ENCODE measurements at regions not wholly inside any gene's neighbourhood (a gene's known extent, or its start where the extent isn't known, plus 50 kb on each side); places are given as distances from the start of the nearest gene placed in this dataset.
A peak's percentile ranks its signal among the peaks of the same experiment; 100 is the strongest.

GRCh38 chr6:126608681-126609080, 268.8 kb downstream of the CENPW start:
- no peak for DNase-seq

GRCh38 chr6:126614642-126615504, 275.0 kb downstream of the CENPW start:
- DNase-seq: peak; percentile 53

GRCh38 chr6:126616866-126617265, 277.0 kb downstream of the CENPW start:
- no peak for DNase-seq

- DNase-seq: no peak
Measured at GRCh38 chr6:126618639-126619343, 278.9 kb downstream of the CENPW start.

- no peak for DNase-seq
Measured at GRCh38 chr6:126620719-126621118, 280.8 kb downstream of the CENPW start.

GRCh38 chr6:126625019-126625418, 285.1 kb downstream of the CENPW start:
- DNase-seq: no peak

- no peak for DNase-seq
Measured at GRCh38 chr6:126628125-126628524, 288.2 kb downstream of the CENPW start.

GRCh38 chr6:126631363-126631762, 291.4 kb downstream of the CENPW start:
- no peak for DNase-seq

- DNase-seq: no peak
Measured at GRCh38 chr6:126632271-126632670, 292.4 kb downstream of the CENPW start.

- no peak for DNase-seq
Measured at GRCh38 chr6:126633373-126633772, 293.5 kb downstream of the CENPW start.

- DNase-seq: no peak
Measured at GRCh38 chr6:126640356-126640755, 300.4 kb downstream of the CENPW start.

- no peak for DNase-seq
Measured at GRCh38 chr6:126640921-126641320, 301.0 kb downstream of the CENPW start.

GRCh38 chr6:126641641-126642040, 301.7 kb downstream of the CENPW start:
- DNase-seq: no peak

- no peak for DNase-seq
Measured at GRCh38 chr6:126643352-126643751, 303.4 kb downstream of the CENPW start.

GRCh38 chr6:126650931-126651330, 311.0 kb downstream of the CENPW start:
- DNase-seq: no peak

- DNase-seq: peak; percentile 29
Measured at GRCh38 chr6:126657561-126658175, 317.8 kb downstream of the CENPW start.

- no peak for DNase-seq
Measured at GRCh38 chr6:126660376-126660775, 320.5 kb downstream of the CENPW start.

GRCh38 chr6:126661646-126662045, 321.7 kb downstream of the CENPW start:
- no peak for DNase-seq

- no peak for DNase-seq
Measured at GRCh38 chr6:126662966-126663365, 323.1 kb downstream of the CENPW start.

GRCh38 chr6:126664271-126664670, 324.4 kb downstream of the CENPW start:
- no peak for DNase-seq

- no peak for DNase-seq
Measured at GRCh38 chr6:126665551-126665950, 325.6 kb downstream of the CENPW start.

GRCh38 chr6:126667071-126667470, 327.2 kb downstream of the CENPW start:
- no peak for DNase-seq

GRCh38 chr6:126667728-126668127, 327.8 kb downstream of the CENPW start:
- DNase-seq: no peak

GRCh38 chr6:126672649-126673048, 332.7 kb downstream of the CENPW start:
- DNase-seq: no peak

All from NCI-H2029 treated with DMSO at 0.1 percent for 48 hours (cell line).